ACHN (cell line): ENCODE measurements at regions not wholly inside any gene's neighbourhood (a gene's known extent, or its start where the extent isn't known, plus 50 kb on each side); places are given as distances from the start of the nearest gene placed in this dataset.
"Not testable (repeated sequence)": the region's sequence is repeated elsewhere in the genome, so short reads cannot be mapped to it uniquely, and the experiment has no call there.

Source experiments
- DNase-seq: peaks from one replicate; pipeline ENCODE4 v3.0.0-alpha.2; 2015
- in situ Hi-C: cut with HindIII; loops from 2 replicates; pipeline ENCODE4 v1.10.0; 2017; ENCODE audit warnings: low sequenced_read_pairs, low pct_ligation_motif_present, low pct_unique_long_range_greater_than_20kb

- in situ Hi-C loops: no loop called here
- no peak for DNase-seq
Measured at GRCh38 chr10:33669904-33670303, 335.4 kb upstream of the NRP1 start.

GRCh38 chr10:33666686-33667480 lies 332.4 kb upstream of the NRP1 start:
- no peak for DNase-seq
- in situ Hi-C loops: no loop called here

GRCh38 chr10:33665501-33665900 lies 331.0 kb upstream of the NRP1 start:
- in situ Hi-C loops: no loop called here

DNA sequence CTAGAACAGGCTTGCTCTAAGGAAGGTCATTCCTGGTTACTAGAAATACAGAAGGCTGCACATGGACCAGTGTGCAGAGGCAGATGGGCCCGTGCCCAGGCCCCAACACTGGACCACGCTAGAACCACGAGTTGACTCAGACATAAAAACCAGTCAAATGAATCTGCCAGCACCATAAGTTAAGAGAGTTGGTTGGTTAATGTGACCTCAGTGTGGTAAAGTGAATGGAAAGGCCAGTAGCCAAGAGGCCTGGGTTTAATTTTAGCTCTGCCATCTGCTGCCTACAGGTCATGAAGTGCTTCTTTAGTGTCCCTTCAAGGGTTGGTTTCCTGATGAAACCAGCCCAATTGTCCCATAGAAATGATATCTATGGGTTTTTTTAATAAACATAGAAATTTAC lies 329.6 kb upstream of the NRP1 start:
- no peak for DNase-seq
- in situ Hi-C loops: no loop called here

More at GRCh38 chr10:33665501-33665900, 331.0 kb upstream of the NRP1 start:
- no peak for DNase-seq

GRCh38 chr10:33661580-33662336 lies 327.3 kb upstream of the NRP1 start:
- in situ Hi-C loops: no loop called here
- no peak for DNase-seq

DNA sequence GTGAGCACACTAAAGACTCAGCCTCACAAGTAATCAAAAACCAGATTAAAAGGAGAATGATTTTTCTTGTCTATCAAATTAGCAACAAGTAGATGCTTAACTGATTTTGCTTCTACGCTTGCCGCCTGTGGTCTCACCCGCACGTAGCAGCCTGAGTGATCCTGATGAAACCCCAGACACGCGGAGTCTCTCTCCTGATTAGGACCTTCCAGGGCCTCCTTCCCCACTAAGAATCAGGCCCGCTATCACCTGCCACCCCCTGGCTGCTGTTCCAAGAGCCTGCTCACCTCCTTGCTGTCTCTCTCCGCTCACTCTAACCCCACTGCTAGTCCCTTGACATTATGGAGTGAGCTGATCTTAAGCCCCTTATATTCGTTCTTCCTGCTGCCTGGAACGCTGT lies 325.9 kb upstream of the NRP1 start:
- DNase-seq: no peak
- in situ Hi-C loops: no loop called here

DNA sequence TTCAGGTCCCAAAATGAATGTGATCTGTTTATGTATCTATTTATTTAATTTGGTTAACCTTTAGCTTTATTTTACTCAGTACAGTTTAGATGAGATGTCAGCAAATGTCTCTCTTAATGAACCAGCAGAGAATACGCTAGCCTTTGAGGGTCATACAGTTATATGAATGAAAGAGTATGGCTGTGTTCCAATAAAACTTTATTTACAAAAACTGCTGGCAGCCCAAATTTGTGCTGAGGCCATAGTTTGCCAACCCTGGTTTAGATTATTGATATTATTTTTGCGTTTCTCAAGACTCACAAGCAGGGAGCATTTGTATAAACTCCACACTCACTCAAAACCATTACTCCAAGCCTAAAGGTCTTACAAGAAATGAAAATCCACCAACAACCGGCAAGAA lies 323.4 kb upstream of the NRP1 start:
- in situ Hi-C loops: no loop called here
- DNase-seq: no peak

GRCh38 chr10:33657154-33657908 lies 322.9 kb upstream of the NRP1 start:
- DNase-seq: no peak
- in situ Hi-C loops: no loop called here

GRCh38 chr10:33655921-33656320 lies 321.5 kb upstream of the NRP1 start:
- in situ Hi-C loops: no loop called here
- no peak for DNase-seq

GRCh38 chr10:33655165-33655815 lies 320.8 kb upstream of the NRP1 start:
- no peak for DNase-seq
- in situ Hi-C loops: no loop called here

GRCh38 chr10:33653584-33654367 lies 319.3 kb upstream of the NRP1 start:
- no peak for DNase-seq
- in situ Hi-C loops: no loop called here

DNA sequence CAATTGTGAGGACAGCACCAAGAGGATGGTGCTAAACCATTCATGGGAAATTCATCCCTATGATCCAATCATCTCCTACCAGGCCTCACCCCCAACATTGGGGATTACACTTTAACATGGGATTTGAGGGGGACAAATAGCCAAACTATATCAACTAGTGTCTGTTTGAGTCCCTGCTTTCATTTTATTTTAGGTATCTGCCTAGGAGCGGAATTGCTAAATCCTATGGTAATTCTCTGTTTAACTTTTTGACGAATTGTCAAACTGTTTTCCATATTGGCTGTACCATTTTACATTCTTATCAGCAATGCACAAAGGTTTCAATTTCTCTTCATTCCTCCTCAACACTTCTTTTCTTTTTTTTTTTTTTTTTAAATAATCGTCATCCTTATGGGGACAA lies 318.4 kb upstream of the NRP1 start:
- DNase-seq: no peak
- in situ Hi-C loops: no loop called here

GRCh38 chr10:33650131-33650530 lies 315.7 kb upstream of the NRP1 start:
- DNase-seq, in situ Hi-C loops: not testable (repeated sequence)

DNA sequence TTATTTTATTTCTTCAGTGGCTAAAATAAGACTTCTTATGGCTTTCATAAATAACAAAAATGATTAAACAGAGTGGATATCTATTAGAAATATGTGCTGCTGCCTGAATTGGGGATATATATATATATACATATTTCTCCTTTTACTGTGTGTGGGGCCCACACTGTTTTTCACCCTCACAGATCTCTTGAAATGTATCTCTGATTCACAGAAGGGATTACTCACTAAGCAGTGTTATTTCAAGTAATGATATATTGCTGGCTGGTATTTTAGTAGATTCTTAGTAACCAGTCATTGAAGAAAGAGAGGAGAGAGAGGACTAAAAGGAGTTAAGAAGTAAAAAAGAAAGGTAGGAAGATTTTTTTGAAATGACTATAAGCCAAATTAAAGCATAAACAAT lies 308.6 kb upstream of the NRP1 start:
- no peak for DNase-seq
- in situ Hi-C loops: no loop called here

DNA sequence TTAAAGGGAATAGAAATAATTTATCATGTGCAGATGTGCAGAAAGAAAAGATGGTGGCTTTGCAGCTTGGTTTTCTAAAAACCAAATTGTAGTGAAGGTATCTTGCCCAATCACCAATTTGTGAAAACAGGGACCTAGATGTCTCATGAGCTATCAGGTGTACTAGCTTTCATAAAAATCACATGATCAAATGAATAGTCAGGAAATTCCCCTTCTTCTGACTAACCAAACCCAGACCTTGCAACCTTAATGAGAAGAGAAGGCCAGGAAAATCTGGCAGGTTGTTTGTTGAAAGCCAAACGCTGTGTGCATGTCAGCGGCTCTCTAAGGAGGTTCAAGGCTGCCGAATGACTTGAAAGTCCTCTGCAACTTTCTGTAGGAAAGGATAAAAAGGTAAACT lies 304.4 kb upstream of the NRP1 start:
- in situ Hi-C loops: no loop called here
- no peak for DNase-seq

- DNase-seq: no peak
- in situ Hi-C loops: no loop called here
Measured at GRCh38 chr10:33638374-33638773, 303.9 kb upstream of the NRP1 start.

DNA sequence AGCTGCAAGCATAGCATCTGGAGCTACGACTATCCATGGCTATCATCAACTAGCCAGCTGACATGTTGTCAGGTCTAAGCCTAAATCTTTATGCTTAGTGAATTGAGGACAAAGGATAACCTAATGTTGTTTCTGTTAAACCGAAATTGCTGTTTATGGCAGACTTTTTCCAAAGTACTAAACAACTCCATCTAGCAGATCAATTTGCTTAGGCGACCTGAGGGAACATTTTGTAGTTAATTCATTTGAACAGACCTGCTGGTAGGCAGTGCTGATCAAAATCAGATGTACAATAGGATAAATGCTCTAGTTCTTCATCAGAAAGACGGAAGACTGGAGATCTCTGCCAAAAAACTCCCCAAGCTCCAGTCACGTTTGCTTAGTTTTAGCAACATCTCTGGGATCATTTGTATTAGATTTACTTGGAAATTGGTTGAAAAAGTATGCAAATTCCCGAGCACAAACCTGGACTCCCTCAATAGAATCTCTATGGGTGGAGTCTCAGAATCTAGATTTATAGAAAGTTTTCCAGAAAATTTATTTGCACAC lies 301.6 kb upstream of the NRP1 start:
- in situ Hi-C loops: no loop called here
- DNase-seq: no peak

GRCh38 chr10:33632432-33632831 lies 298.0 kb upstream of the NRP1 start:
- in situ Hi-C loops: no loop called here

More at GRCh38 chr10:33632432-33632831, 298.0 kb upstream of the NRP1 start:
- DNase-seq: no peak
